ENCODE measurements at regions not wholly inside any gene's neighbourhood (a gene's known extent, or its start where the extent isn't known, plus 50 kb on each side); places are given as distances from the start of the nearest gene placed in this dataset.

DNA sequence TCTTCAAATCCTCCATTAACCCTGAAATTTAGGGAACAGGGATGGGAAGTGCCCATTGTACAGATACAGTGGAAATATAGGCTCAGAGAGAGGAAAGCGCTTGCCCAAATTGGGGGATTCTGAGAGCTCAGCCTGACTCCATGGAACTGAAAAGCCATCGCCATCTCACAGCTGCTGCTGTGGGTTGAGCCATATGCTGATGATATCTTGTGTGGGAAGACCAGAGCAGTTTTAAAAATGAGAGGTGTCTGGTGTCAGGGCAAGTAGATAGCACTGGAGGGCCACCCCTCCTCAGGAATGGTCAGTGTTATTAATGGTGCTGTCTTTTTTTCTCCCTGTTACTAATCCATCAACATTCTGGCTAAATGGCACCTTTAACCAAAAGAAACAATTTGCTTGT lies 50.9 kb upstream of the C5orf58 start:
- H3K27me3 Mint-ChIP-seq (ENCODE audit: low read depth), result no peaks in the 10 kb centered on the region
- ChIA-PET POLR2A (no interaction called here), CTCF (interaction anchor here (0.6 to 1.8 kb wide), 3 partner anchors 35 to 83 kb away, joined by 3 to 4 read pairs (median 3); no protein-coding TSS in a partner anchor)
- DNase-seq (ENCODE audit: low spot score), result no peak
- H3K4me3 Mint-ChIP-seq, result no peak overlapping the region
- H3K9me3 Mint-ChIP-seq, result no peaks in the 10 kb centered on the region
- TF ChIP-seq, protein P1, sequence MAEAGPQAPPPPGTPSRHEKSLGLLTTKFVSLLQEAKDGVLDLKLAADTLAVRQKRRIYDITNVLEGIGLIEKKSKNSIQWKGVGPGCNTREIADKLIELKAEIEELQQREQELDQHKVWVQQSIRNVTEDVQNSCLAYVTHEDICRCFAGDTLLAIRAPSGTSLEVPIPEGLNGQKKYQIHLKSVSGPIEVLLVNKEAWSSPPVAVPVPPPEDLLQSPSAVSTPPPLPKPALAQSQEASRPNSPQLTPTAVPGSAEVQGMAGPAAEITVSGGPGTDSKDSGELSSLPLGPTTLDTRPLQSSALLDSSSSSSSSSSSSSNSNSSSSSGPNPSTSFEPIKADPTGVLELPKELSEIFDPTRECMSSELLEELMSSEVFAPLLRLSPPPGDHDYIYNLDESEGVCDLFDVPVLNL (CRISPR knock-in tag; IDR thresholded peaks at IDR 0.05; ENCODE audit: borderline replicate concordance, low read depth), result no peak
- TF ChIP-seq, protein P2, sequence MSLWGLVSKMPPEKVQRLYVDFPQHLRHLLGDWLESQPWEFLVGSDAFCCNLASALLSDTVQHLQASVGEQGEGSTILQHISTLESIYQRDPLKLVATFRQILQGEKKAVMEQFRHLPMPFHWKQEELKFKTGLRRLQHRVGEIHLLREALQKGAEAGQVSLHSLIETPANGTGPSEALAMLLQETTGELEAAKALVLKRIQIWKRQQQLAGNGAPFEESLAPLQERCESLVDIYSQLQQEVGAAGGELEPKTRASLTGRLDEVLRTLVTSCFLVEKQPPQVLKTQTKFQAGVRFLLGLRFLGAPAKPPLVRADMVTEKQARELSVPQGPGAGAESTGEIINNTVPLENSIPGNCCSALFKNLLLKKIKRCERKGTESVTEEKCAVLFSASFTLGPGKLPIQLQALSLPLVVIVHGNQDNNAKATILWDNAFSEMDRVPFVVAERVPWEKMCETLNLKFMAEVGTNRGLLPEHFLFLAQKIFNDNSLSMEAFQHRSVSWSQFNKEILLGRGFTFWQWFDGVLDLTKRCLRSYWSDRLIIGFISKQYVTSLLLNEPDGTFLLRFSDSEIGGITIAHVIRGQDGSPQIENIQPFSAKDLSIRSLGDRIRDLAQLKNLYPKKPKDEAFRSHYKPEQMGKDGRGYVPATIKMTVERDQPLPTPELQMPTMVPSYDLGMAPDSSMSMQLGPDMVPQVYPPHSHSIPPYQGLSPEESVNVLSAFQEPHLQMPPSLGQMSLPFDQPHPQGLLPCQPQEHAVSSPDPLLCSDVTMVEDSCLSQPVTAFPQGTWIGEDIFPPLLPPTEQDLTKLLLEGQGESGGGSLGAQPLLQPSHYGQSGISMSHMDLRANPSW (CRISPR knock-in tag; conservative IDR thresholded peaks at IDR 0.05; ENCODE audit: low read depth), result no peak
- TF ChIP-seq ZBTB21 (CRISPR knock-in tag; IDR thresholded peaks at IDR 0.05; ENCODE audit: borderline replicate concordance), result no peak
- no peak overlapping the region for H3K27ac Mint-ChIP-seq
- no peak for ATAC-seq
- no peaks in the 10 kb centered on the region for H3K36me3 Mint-ChIP-seq
- H3K4me1 Mint-ChIP-seq, result no peaks in the 10 kb centered on the region

GRCh38 chr5:170182491-170182890 lies 50.3 kb upstream of the C5orf58 start:
- ATAC-seq (no peak), DNase-seq (ENCODE audit: low spot score) (no peak)
- TF ChIP-seq KAT7 (CRISPR knock-in tag; IDR thresholded peaks at IDR 0.05; ENCODE audit: borderline replicate concordance), result no peak
- TF ChIP-seq FOXJ3 (CRISPR knock-in tag; IDR thresholded peaks at IDR 0.05; ENCODE audit: borderline replicate concordance), result no peak
- no peak for TF ChIP-seq ZNF263 (CRISPR knock-in tag; IDR thresholded peaks at IDR 0.05; ENCODE audit: low read depth)
- TF ChIP-seq NR2C2 (CRISPR knock-in tag; IDR thresholded peaks at IDR 0.05), result no peak
- TF ChIP-seq OVOL2 (CRISPR knock-in tag; IDR thresholded peaks at IDR 0.05; ENCODE audit: borderline replicate concordance), result no peak
- no peak for TF ChIP-seq E2F5 (CRISPR knock-in tag; IDR thresholded peaks at IDR 0.05)
- no peak for TF ChIP-seq ZNF396 (CRISPR knock-in tag; IDR thresholded peaks at IDR 0.05; ENCODE audit: borderline replicate concordance)
- TF ChIP-seq, protein P3, sequence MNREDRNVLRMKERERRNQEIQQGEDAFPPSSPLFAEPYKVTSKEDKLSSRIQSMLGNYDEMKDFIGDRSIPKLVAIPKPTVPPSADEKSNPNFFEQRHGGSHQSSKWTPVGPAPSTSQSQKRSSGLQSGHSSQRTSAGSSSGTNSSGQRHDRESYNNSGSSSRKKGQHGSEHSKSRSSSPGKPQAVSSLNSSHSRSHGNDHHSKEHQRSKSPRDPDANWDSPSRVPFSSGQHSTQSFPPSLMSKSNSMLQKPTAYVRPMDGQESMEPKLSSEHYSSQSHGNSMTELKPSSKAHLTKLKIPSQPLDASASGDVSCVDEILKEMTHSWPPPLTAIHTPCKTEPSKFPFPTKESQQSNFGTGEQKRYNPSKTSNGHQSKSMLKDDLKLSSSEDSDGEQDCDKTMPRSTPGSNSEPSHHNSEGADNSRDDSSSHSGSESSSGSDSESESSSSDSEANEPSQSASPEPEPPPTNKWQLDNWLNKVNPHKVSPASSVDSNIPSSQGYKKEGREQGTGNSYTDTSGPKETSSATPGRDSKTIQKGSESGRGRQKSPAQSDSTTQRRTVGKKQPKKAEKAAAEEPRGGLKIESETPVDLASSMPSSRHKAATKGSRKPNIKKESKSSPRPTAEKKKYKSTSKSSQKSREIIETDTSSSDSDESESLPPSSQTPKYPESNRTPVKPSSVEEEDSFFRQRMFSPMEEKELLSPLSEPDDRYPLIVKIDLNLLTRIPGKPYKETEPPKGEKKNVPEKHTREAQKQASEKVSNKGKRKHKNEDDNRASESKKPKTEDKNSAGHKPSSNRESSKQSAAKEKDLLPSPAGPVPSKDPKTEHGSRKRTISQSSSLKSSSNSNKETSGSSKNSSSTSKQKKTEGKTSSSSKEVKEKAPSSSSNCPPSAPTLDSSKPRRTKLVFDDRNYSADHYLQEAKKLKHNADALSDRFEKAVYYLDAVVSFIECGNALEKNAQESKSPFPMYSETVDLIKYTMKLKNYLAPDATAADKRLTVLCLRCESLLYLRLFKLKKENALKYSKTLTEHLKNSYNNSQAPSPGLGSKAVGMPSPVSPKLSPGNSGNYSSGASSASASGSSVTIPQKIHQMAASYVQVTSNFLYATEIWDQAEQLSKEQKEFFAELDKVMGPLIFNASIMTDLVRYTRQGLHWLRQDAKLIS (CRISPR knock-in tag; IDR thresholded peaks at IDR 0.05; ENCODE audit: borderline replicate concordance), result no peak
- no peak for TF ChIP-seq NFE2L1 (CRISPR knock-in tag; IDR thresholded peaks at IDR 0.05)
- ChIA-PET CTCF (interaction anchor here (0.6 to 3.5 kb wide), 4 partner anchors 34 to 83 kb away, joined by 3 to 31 read pairs (median 4); no protein-coding TSS in a partner anchor), POLR2A (no interaction called here)
- no peak overlapping the region for H3K4me3 Mint-ChIP-seq
- no peaks in the 10 kb centered on the region for H3K9me3 Mint-ChIP-seq
- H3K4me1 Mint-ChIP-seq, result no peaks in the 10 kb centered on the region
- no peaks in the 10 kb centered on the region for H3K36me3 Mint-ChIP-seq
- H3K27me3 Mint-ChIP-seq (ENCODE audit: low read depth), result no peaks in the 10 kb centered on the region
- no peak overlapping the region for H3K27ac Mint-ChIP-seq
